ENCODE measurements at regions not wholly inside any gene's neighbourhood (a gene's known extent, or its start where the extent isn't known, plus 50 kb on each side); places are given as distances from the start of the nearest gene placed in this dataset.

GRCh38 chr16:8373676-8374431, 216.5 kb downstream of the TMEM114 start:
- DNase-seq = no peak

DNA sequence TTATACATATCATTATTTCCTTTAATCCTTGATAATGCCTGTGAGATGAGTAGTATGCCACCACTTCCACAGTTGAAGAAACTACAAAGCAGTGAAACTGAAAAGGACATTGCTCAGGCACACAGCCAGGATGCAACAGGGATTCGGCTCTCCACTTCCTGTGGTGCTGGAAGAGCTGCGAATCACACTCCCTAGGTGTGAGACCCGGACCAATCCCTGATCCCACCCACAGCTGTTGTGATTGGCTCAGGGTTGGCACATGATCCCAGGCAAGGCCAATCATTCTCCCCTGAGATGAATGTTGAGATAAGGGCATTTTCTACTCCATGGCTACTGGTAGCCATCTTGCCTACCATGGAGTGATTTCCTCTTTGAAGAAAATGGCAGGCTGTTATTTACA, 218.2 kb downstream of the TMEM114 start:
- DNase-seq = no peak

DNA sequence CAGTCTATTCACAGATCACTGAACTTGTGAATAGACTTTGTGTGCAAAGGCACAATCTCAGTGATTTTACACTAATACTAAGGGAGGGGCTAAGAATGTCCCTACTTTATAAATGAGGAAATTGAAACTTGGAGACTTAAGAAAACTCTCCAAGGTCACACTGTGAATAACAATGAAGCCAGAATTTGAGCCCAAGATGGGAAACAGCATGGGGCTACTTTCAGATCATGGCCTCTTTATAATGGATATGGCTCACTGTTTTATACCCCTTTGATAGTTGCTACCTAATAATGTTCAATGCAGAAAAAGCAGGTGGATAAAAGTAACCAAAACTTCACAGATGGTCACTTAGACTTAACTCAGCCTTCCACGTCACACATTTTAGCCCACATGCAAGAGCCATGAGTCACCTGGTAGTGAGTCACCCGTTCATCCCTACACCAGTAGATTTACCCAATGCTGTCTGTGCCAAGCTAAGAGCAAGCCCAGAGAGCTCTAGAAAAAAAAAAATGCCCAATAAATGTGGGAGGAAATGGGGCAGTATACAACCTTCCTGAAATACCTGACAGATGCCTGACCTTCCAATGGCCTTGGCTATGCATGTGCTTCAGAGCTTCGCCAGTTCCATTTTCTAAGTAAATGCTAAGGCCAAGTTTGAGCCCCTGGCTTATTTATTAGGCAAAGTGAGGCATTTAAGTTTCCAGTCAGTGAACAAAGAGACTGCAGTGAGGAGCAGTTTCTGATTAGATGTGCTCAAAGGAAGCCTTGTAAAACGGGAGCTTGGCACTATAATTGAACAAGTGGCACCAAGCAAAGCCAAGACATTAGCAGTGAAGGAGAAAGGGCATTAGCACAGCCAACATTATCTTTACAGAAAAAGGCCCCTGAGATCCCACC, 219.7 kb downstream of the TMEM114 start:
- peak; percentile 4 for DNase-seq

- no peak for DNase-seq
These were observed 231.4 kb downstream of the TMEM114 start for GRCh38 chr16:8358937-8359336.

DNA sequence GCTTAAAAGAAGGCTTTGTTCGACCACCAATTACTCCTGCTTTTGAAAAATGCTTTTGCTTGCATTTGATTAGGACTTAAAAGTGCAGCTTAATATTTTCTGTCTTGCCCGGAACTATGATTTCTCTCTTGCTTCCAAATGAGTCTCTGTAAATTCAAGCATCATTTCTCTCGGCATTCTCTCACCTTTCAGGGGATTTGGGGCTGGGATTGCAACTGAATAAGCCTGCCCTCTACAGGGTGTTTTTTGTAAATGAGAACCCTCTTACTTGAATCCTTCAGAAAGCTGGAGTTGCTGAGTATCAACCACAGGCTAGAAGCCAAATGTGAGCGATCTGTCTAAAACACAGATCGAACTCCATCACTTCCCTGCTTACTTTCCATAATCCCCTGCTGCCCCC, 234.6 kb downstream of the TMEM114 start:
- DNase-seq = no peak

GRCh38 chr16:8346294-8346693, 244.0 kb downstream of the TMEM114 start:
- no peak for DNase-seq

- DNase-seq = no peak
These were observed 248.0 kb downstream of the TMEM114 start for GRCh38 chr16:8342276-8342675.

- DNase-seq = no peak
These were observed 259.6 kb downstream of the TMEM114 start for GRCh38 chr16:8330761-8331160.

GRCh38 chr16:8326232-8326631, 264.1 kb downstream of the TMEM114 start:
- no peak for DNase-seq

DNA sequence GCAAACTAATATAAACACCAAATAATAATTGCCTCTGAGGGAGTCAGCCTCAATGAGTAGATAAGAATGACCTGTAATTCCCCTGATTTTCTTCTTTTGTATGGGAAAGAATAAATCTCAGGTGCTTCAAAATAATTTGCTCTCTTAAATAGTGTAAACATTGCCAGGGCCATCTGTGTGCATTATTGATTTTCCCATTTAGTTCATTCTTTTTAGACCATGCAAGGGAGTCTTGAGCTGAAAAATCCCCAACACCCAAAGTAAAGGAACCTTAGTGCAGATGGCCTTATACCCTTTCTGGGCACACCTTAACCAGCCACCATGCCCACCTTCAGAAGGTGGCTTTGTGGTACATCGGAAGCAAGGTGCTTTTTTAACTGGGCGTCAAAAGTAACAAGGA, 267.2 kb downstream of the TMEM114 start:
- DNase-seq = no peak

DNA sequence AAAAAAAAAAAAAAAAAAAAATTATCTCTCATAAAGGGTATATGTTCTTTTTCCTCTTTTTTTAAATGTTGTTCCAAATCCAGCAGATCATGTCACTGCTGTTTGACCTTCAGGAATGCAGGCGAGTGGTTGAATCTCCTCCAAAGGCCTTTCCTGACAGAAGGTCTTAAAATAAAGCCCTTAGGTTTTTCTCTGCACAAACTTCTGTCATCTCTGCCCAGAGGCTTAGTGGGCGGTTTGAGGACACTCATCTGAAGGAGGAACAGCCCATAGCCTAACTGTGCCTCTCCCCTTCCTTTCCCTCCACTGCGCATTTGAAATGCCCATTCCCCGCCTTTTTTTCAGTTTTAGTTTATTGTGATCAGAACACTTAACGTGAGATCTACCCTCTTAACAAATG, 270.2 kb downstream of the TMEM114 start:
- DNase-seq = no peak

GRCh38 chr16:8310816-8311215, 279.5 kb downstream of the TMEM114 start:
- DNase-seq = no peak

- no peak for DNase-seq
These were observed 280.0 kb downstream of the TMEM114 start for GRCh38 chr16:8310323-8310722.

DNA sequence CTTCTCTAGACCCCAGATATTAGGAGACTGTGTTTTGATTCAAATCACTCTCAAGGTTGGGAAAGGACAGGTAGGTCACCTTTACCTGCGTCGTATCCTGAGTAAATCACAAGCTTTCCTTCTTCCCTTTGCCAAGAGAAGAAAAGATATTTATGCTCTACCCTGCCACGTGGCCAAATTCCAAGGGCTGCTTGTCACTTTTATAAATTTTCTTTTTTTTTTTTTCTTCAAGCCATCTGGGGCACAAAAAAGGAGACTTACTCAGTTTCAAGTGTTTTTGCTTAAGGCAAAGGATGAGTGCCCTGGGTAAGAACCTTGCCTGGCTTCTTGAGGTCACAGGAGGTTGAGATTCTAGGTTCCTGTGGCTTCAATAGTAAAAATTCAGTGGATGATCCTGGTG, 285.1 kb downstream of the TMEM114 start:
- DNase-seq = no peak

- DNase-seq = no peak
These were observed 290.7 kb downstream of the TMEM114 start for GRCh38 chr16:8299635-8300034.

- no peak for DNase-seq
These were observed 294.6 kb downstream of the TMEM114 start for GRCh38 chr16:8295513-8296237.

- no peak for DNase-seq
These were observed 296.9 kb downstream of the TMEM114 start for GRCh38 chr16:8293413-8293812.

DNA sequence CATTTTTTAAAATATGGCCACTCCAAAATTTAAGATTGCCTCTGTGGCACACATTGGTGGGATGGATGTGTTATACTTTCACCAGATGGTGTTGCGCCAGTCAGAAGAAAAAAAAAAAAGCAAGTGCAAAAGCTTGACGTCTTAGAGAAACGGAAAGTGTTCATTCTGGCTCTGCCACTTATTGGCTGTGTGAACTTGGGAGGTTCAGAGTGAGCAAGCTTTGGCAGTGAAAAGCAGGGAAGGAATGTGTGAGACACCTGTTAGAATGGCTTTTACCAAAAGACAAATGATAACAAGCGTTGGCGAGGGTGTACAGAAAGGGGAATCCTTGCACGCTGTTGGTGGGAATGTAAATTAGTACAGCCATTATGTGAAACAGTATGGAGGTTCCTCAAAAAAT, 298.0 kb downstream of the TMEM114 start:
- no peak for DNase-seq

GRCh38 chr16:8286348-8286747, 304.0 kb downstream of the TMEM114 start:
- DNase-seq = no peak

DNA sequence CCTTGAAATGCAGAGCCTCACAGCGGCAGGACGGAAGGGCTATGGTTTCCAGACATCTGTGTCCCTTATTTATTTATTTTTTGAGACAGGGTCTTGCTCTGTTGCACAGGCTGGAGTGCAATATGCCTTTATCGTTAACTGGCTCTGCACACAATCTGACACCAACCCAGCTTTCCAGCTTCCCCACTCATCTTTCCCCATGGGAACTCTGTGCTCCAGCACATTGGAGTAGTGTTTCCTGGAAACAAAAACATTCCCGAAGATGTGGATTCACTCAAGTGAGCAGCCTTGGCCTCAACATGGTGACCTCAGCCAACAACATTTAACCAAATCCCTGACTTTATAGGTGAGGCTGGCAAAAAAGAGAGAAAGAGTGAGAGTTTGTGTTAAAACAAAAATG, 307.1 kb downstream of the TMEM114 start:
- no peak for DNase-seq

GRCh38 chr16:8278031-8278580, 312.2 kb downstream of the TMEM114 start:
- DNase-seq = no peak

GRCh38 chr16:8271344-8271743, 319.0 kb downstream of the TMEM114 start:
- no peak for DNase-seq

DNA sequence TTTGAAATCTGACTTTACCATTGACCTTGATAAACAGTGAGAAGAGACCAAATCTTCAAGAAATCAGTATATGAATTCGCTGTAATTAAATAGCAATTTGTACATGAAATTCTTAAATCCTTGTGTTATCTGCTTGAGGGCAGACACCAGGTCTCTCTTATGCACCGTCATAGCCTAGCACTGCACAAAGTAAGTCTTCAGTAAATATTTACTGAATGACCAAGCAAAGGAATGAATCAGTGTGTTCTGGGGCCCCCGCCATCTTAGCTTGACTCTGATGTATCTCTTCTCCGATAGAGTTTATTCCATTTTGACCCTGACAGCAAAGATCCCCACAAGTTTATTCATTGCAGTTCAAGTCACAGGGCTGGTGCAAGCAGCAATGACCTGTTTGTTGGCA, 328.0 kb downstream of the TMEM114 start:
- DNase-seq = no peak

Data from fibroblast of skin of right quadriceps (primary cell).